Testis (tissue), 2 donors: ENCODE measurements at regions not wholly inside any gene's neighbourhood (a gene's known extent, or its start where the extent isn't known, plus 50 kb on each side); places are given as distances from the start of the nearest gene placed in this dataset.

Experiments
- DNase-seq: peaks from one replicate; pipeline ENCODE4 v3.0.0-alpha.2; 2019
- H3K27ac ChIP-seq, 2 donors: fragments of 200-600 bp; sonication (generic); one replicate each; pipeline ENCODE4 v1.5.1; 2019
- H3K27me3 ChIP-seq: fragments of 200-600 bp; sonication (generic); one replicate; pipeline ENCODE4 v1.5.1; 2019
- H3K36me3 ChIP-seq: fragments of 200-600 bp; sonication (generic); one replicate; pipeline ENCODE4 v1.5.1; 2017; ENCODE audit warnings: low read depth; ENCODE audit errors: missing control alignments
- H3K4me1 ChIP-seq: fragments of 200-600 bp; sonication (generic); one replicate; pipeline ENCODE4 v1.5.1; 2019
- H3K4me3 ChIP-seq, 2 donors: fragments of 200-600 bp; sonication (generic); one replicate each; pipeline ENCODE4 v1.5.1; 2017 to 2019
- H3K9me3 ChIP-seq: fragments of 200-600 bp; sonication (generic); one replicate; pipeline ENCODE4 v1.5.1; 2017
- POLR2A ChIP-seq: fragments of 450-650 bp; IDR thresholded peaks from one replicate; pipeline ENCODE4 v1.6.1; 2017; ENCODE audit warnings: antibody characterized with exemption, mild to moderate bottlenecking, moderate library complexity
- WGBS, 2 donors: methylation state at CpG; one replicate each; pipeline ENCODE4 v1.1.5; 2018; 5-methylcytosine and 5-hydroxymethylcytosine counted together
- intact Hi-C: fragments of 100-400 bp; cut with DNase I; formaldehyde crosslinking; loops from one replicate; pipeline ENCODE4 v1.15.1; 2023; ENCODE audit warnings: low total_unique reads
- TF ChIP-seq, protein P1 (sequence below), 3 experiments: fragments of 450-650 bp in 2 of 3; fragments of 200-600 bp in 1 of 3; sonication (generic) in 1 of 3; IDR thresholded peaks; one replicate each; pipeline ENCODE4 v1.5.1; 2016 to 2019; ENCODE audit warnings: antibody characterized with exemption in 3 of 3, mild to moderate bottlenecking in 2 of 3, moderate library complexity in 1 of 3

DNA sequence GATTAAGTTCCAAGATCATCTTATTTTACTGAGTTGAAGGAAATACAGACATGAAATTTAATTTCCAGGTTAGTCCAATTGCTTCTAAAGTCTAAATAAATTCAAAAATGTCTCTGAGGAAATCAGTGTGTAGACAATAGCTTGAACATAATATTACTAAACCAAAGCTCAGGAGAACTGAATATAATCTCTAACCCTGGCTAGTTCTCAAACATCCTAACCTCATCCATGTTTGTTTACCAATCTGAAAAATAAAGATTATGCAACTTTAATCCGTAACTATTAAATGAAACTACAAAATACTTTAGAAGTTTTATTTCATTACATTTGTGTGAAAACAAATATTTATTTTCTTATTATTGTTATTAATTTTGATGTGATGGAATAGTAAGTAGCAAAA lies 387.2 kb downstream of the TBC1D32 start:
- Histone ChIP-seq H3K4me1 (no peaks in the 10 kb centered on the region), H3K27me3 (no peaks in the 10 kb centered on the region), H3K4me3 (no peak overlapping the region), H3K36me3 (no peaks in the 10 kb centered on the region), H3K9me3 (no peaks in the 10 kb centered on the region), H3K27ac (no peak overlapping the region)
- WGBS, 2 donors, result 0% methylated on average over 1 of the region's 1 CpG
- no peak for DNase-seq
- TF ChIP-seq, protein P1, sequence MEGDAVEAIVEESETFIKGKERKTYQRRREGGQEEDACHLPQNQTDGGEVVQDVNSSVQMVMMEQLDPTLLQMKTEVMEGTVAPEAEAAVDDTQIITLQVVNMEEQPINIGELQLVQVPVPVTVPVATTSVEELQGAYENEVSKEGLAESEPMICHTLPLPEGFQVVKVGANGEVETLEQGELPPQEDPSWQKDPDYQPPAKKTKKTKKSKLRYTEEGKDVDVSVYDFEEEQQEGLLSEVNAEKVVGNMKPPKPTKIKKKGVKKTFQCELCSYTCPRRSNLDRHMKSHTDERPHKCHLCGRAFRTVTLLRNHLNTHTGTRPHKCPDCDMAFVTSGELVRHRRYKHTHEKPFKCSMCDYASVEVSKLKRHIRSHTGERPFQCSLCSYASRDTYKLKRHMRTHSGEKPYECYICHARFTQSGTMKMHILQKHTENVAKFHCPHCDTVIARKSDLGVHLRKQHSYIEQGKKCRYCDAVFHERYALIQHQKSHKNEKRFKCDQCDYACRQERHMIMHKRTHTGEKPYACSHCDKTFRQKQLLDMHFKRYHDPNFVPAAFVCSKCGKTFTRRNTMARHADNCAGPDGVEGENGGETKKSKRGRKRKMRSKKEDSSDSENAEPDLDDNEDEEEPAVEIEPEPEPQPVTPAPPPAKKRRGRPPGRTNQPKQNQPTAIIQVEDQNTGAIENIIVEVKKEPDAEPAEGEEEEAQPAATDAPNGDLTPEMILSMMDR (IDR thresholded peaks at IDR 0.05), result no peak
- no peak for TF ChIP-seq POLR2A
- intact Hi-C loops, result no loop called here

DNA sequence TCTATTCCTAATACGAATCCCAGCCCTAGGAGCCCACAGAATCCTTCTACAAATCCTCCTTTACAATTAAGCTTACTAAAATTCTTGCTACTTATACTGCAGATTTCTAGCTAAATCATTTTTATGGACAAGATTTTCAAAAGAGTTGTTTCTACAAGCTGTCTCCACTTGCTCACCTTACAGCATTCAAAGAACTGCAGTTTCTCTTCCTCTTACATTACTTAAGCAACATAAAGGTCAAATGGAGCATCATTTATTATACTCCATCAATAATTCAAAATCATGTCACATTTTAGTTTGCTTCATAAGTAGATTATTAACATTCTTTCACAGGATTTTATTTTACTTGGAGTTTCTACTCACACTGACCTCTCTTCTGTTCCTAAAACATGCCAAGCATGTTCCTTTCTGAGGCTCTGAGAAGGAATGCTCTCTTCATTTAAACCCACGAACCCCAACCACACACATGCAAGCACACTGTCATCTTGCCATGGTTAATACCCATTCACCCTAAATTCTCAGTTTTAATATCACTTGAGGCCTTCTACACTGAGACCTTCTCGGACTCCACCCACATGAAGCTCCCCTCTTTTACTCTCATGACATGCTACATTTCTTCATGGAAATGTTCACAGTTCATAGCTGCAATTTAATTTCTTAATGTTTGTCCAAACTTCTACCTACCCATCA lies 388.2 kb downstream of the TBC1D32 start:
- no peak overlapping the region for H3K27ac ChIP-seq
- no peak for TF ChIP-seq POLR2A
- TF ChIP-seq, protein P1 (IDR thresholded peaks at IDR 0.05), result no peak
- H3K27me3 ChIP-seq, result no peaks in the 10 kb centered on the region
- no peak overlapping the region for H3K4me3 ChIP-seq
- intact Hi-C loops, result no loop called here
- no peaks in the 10 kb centered on the region for H3K4me1 ChIP-seq
- no peaks in the 10 kb centered on the region for H3K36me3 ChIP-seq
- no peaks in the 10 kb centered on the region for H3K9me3 ChIP-seq
- DNase-seq, result no peak
- 80 to 83% methylated on average over 3 of the region's 3 CpGs for whole genome bisulfite sequencing, 2 donors

DNA sequence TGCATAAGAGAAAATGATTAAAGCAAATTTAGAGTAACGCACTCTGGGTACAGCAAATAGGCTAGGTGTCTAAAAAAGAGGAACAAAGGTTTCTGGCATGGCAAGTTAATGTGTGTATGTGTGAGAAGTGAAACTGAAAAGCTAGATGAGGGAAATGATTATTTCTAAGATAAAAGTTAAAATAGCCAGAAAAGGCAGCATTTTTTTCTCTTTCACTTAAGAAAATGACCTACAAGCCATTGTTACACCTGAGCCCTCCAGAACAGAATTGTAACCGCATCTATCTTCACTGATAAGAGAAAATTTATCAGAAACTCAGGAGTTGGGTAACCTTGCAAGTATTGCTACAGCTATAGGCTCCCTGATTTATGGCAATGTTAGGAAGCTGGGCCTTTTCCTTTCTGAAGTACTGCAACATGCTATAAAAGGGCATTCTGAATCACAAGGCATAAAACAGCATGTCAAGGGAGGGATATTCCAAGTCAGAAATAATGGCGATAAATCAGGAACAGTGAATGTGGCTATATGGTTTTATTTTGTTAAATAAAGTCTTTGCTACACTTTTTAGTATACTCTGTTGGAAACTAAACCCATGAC lies 395.3 kb downstream of the TBC1D32 start:
- no peaks in the 10 kb centered on the region for H3K36me3 ChIP-seq
- no peak for DNase-seq
- no peaks in the 10 kb centered on the region for H3K4me1 ChIP-seq
- TF ChIP-seq POLR2A, result no peak
- TF ChIP-seq, protein P1 (IDR thresholded peaks at IDR 0.05), result no peak
- H3K27me3 ChIP-seq, result no peaks in the 10 kb centered on the region
- intact Hi-C loops, result no loop called here
- no peaks in the 10 kb centered on the region for H3K9me3 ChIP-seq
- 80 to 82% methylated on average over 3 of the region's 3 CpGs for WGBS, 2 donors
- H3K27ac ChIP-seq, result no peak overlapping the region
- no peak overlapping the region for H3K4me3 ChIP-seq

DNA sequence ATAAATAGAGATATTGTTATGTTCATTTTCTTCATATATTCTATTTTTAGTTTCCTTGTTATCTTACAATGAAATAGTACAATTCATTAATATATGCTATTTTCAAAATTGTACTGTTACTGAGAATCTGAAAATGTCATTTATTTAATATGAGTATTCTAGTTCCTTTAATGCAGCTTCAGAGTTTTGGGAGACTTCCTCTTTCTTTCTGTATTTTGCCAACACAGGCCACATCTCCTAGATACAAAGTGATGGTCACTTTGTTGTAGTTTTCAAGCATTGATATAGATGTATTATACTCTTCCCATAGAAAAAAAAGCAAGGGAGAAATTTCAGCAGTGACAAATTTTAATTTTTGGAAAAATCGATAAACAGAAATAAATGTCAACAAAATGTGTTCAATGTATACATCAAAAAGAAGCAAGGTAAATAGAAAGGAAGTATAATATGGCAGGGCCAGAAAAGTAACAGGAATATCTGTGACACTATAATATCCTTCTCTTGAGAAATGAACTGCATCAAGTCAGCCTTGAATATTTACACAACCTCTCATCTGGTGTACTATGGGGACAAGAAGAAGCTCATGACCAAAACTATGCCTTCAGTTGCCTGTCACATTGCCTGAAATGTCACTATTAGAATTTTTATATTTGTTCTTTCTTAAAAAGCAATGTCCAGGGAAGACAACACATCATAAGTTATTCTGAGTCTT lies 396.0 kb downstream of the TBC1D32 start:
- H3K4me3 ChIP-seq, result no peak overlapping the region
- H3K36me3 ChIP-seq, result no peaks in the 10 kb centered on the region
- WGBS, 2 donors, result 89 to 96% methylated on average over 1 of the region's 1 CpG
- H3K27me3 ChIP-seq, result no peaks in the 10 kb centered on the region
- DNase-seq, result no peak
- TF ChIP-seq, protein P1 (IDR thresholded peaks at IDR 0.05), result no peak
- TF ChIP-seq POLR2A, result no peak
- H3K4me1 ChIP-seq, result no peaks in the 10 kb centered on the region
- H3K27ac ChIP-seq, result no peak overlapping the region
- intact Hi-C loops, result no loop called here
- H3K9me3 ChIP-seq, result no peaks in the 10 kb centered on the region
